SU-DHL-6 (cell line): ENCODE measurements at regions not wholly inside any gene's neighbourhood (a gene's known extent, or its start where the extent isn't known, plus 50 kb on each side); places are given as distances from the start of the nearest gene placed in this dataset.
"Not testable (repeated sequence)": the region's sequence is repeated elsewhere in the genome, so short reads cannot be mapped to it uniquely, and the experiment has no call there.

Experiments used
- H2AFZ ChIP-seq: fragments of 200-600 bp; sonication (generic); 2 replicates; pipeline ENCODE4 v1.6.1; 2014; ENCODE audit warnings: low read depth, mild to moderate bottlenecking, moderate library complexity, mixed read lengths, antibody characterized with exemption, low read length; ENCODE audit not compliant: severe bottlenecking
- H3F3A ChIP-seq: fragments of 200-600 bp; shearing (Covaris generic); 2 replicates; pipeline ENCODE4 v1.6.0; 2016; ENCODE audit warnings: antibody characterized with exemption, mild to moderate bottlenecking; ENCODE audit not compliant: insufficient read depth
- H3K27ac ChIP-seq: fragments of 200-600 bp; sonication (generic); 2 replicates; pipeline ENCODE4 v1.5.1; 2016; ENCODE audit warnings: low read depth, mild to moderate bottlenecking, low read length, moderate library complexity, mixed read lengths
- H3K27me3 ChIP-seq: fragments of 200-600 bp; sonication (generic), shearing (Covaris generic); 2 replicates; pipeline ENCODE4 v1.6.0; 2014; ENCODE audit warnings: mild to moderate bottlenecking, low read length
- H3K36me3 ChIP-seq: fragments of 200-600 bp; sonication (generic); 2 replicates; pipeline ENCODE4 v1.6.1; 2014; ENCODE audit warnings: mild to moderate bottlenecking, low read length, mixed read lengths
- H3K4me2 ChIP-seq: fragments of 300-600, 200-600 bp; shearing (Covaris generic), sonication (generic); 2 replicates; pipeline ENCODE4 v1.6.0; 2014; ENCODE audit warnings: low read length, low read depth, mild to moderate bottlenecking; ENCODE audit not compliant: poor library complexity, severe bottlenecking
- H3K4me3 ChIP-seq: fragments of 200-600 bp; sonication (generic); 2 replicates; pipeline ENCODE4 v1.5.1; 2014; ENCODE audit warnings: antibody characterized with exemption, low read length, mild to moderate bottlenecking, mixed read lengths; ENCODE audit not compliant: insufficient read depth, poor library complexity, severe bottlenecking
- H3K79me2 ChIP-seq: fragments of 200-600 bp; sonication (generic); 2 replicates; pipeline ENCODE4 v1.6.1; 2014; ENCODE audit warnings: mild to moderate bottlenecking, low read length, moderate library complexity; ENCODE audit not compliant: insufficient read depth
- H3K9ac ChIP-seq: fragments of 200-600 bp; sonication (generic); 2 replicates; pipeline ENCODE4 v1.7.0; 2014; ENCODE audit warnings: mild to moderate bottlenecking, low read length
- H3K9me2 ChIP-seq: fragments of 200-600 bp; sonication (generic); replicated peaks from 2 replicates; pipeline ENCODE4 v1.6.1; 2014; ENCODE audit warnings: low read length; ENCODE audit not compliant: insufficient read depth
- H3K9me3 ChIP-seq: fragments of 200-600 bp; sonication (generic); 2 replicates; pipeline ENCODE4 v1.6.1; 2014; ENCODE audit warnings: low read length, mixed read lengths; ENCODE audit not compliant: insufficient read depth
- H4K20me1 ChIP-seq: fragments of 200-600 bp; sonication (generic); 2 replicates; pipeline ENCODE4 v1.6.1; 2014; ENCODE audit warnings: low read depth, mild to moderate bottlenecking, antibody characterized with exemption, low read length, moderate library complexity, mixed read lengths
- CTCF ChIP-seq: fragments of 200-600 bp; sonication (generic); IDR thresholded peaks from one replicate; pipeline ENCODE4 v1.5.1; 2017; ENCODE audit warnings: antibody characterized with exemption, mild to moderate bottlenecking, low read length, moderate library complexity; ENCODE audit not compliant: insufficient read depth, poor library complexity, severe bottlenecking
- EZH2phosphoT487 ChIP-seq: fragments of 200-600 bp; sonication (generic), shearing (Covaris generic); conservative IDR thresholded peaks from 2 replicates; pipeline ENCODE4 v1.6.1; 2018; ENCODE audit warnings: mild to moderate bottlenecking, antibody characterized with exemption, low read length, moderate library complexity, mixed read lengths

DNA sequence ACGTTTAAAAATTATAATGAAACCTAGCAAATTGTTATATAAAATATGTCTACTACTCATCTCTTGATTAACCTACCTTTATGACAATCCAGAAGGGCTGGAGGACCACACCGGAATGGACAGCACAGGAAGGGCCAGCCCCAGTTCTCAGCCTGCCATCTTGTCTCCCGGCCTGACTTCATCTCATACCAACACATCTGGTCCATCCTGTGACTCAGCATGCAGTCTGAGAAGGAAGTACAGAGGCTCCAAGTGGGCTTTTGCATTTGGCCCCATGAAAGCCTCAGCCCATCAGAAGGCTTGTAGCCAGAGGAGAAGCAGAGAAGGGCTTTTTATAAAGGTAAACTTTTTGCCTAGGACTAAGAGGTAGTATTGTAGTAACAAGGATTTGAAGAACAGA lies 436.6 kb downstream of the MRPL39 start:
- no peaks in the 10 kb centered on the region for H3F3A ChIP-seq
- no peak overlapping the region for H3K27ac ChIP-seq
- H3K36me3 ChIP-seq = peaks cover 2% of the 10 kb centered on the region; the same call in 1 of the 2 replicates
- no peaks in the 10 kb centered on the region for H4K20me1 ChIP-seq
- TF ChIP-seq EZH2phosphoT487 (no peak), CTCF (no peak)
- no peaks in the 10 kb centered on the region for H3K9me2 ChIP-seq
- no peak overlapping the region for H2AFZ ChIP-seq
- no peak overlapping the region for H3K4me3 ChIP-seq
- no peaks in the 10 kb centered on the region for H3K79me2 ChIP-seq
- H3K9me3 ChIP-seq = peaks cover 10% of the 10 kb centered on the region; the same call in 1 of the 2 replicates
- no peak overlapping the region for H3K4me2 ChIP-seq
- no peak overlapping the region for H3K9ac ChIP-seq
- H3K27me3 ChIP-seq = no peaks in the 10 kb centered on the region

DNA sequence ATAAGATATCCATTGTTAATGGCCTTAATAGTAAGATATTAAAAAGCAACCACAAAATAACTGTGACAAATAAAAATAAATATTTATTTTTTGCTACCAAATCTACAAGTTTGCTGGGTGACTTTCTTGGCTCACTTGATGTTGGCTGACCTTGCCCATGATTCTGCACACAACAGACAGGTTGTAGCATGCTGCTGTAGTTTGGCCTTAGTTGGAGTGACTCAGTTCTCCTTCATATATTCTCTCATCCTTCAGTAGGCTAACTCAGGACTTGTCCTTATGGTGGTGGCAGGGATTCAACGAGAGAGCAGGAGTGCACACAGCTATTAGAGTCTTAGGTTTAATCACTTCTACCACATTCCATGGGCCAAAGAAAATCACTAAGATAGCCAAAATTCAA lies 437.9 kb downstream of the MRPL39 start:
- Histone ChIP-seq H3K79me2 (no peaks in the 10 kb centered on the region), H3K36me3 (peaks cover 2% of the 10 kb centered on the region; the same call in 1 of the 2 replicates), H3K4me3 (no peak overlapping the region), H3K9me3 (peaks cover 10% of the 10 kb centered on the region; the same call in 1 of the 2 replicates), H3K27me3 (no peaks in the 10 kb centered on the region), H3K9ac (no peak overlapping the region), H3K9me2 (no peaks in the 10 kb centered on the region), H3F3A (no peaks in the 10 kb centered on the region), H2AFZ (no peak overlapping the region), H3K27ac (no peak overlapping the region), H4K20me1 (no peaks in the 10 kb centered on the region), H3K4me2 (no peak overlapping the region)
- TF ChIP-seq CTCF (no peak), EZH2phosphoT487 (no peak)

DNA sequence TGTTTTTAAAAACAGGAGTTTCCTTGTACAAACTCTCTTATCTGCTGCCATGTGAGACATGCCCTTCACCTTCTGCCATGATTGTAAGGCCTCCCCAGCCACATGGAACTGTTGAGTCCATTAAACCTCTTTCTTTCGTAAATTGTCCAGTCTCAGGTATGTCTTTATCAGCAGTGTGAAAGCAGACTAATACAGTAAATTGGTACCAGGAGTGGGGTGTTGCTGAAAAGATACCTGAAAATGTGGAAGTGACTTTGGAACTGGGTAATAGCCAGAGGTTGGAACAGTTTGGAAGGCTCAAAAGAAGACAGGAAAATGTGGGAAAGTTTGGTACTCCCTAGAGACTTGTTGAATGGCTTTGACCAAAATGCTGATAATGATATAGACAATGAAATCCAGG lies 440.4 kb downstream of the MRPL39 start:
- H3K4me3 ChIP-seq, H3K9ac ChIP-seq, H2AFZ ChIP-seq, H3K79me2 ChIP-seq, H3K27ac ChIP-seq, H3K27me3 ChIP-seq, H3K9me2 ChIP-seq, H3F3A ChIP-seq, H3K36me3 ChIP-seq, H4K20me1 ChIP-seq, H3K4me2 ChIP-seq: not testable (repeated sequence)
- peaks cover 10% of the 10 kb centered on the region; the same call in 1 of the 2 replicates for H3K9me3 ChIP-seq

GRCh38 chr21:25161571-25161970 lies 445.7 kb downstream of the MRPL39 start:
- H2AFZ ChIP-seq = no peak overlapping the region
- H3K9me2 ChIP-seq = no peaks in the 10 kb centered on the region
- no peak overlapping the region for H3K4me2 ChIP-seq
- H3K36me3 ChIP-seq = peaks cover 2% of the 10 kb centered on the region; the same call in 1 of the 2 replicates
- no peak overlapping the region for H3K9ac ChIP-seq
- H3K4me3 ChIP-seq = no peak overlapping the region
- H3K79me2 ChIP-seq = no peaks in the 10 kb centered on the region
- no peaks in the 10 kb centered on the region for H4K20me1 ChIP-seq
- H3K27ac ChIP-seq = no peak overlapping the region
- H3K27me3 ChIP-seq = no peaks in the 10 kb centered on the region
- H3F3A ChIP-seq = no peaks in the 10 kb centered on the region
- peaks cover 6% of the 10 kb centered on the region; the same call in 1 of the 2 replicates for H3K9me3 ChIP-seq
- TF ChIP-seq CTCF (no peak), EZH2phosphoT487 (no peak)

DNA sequence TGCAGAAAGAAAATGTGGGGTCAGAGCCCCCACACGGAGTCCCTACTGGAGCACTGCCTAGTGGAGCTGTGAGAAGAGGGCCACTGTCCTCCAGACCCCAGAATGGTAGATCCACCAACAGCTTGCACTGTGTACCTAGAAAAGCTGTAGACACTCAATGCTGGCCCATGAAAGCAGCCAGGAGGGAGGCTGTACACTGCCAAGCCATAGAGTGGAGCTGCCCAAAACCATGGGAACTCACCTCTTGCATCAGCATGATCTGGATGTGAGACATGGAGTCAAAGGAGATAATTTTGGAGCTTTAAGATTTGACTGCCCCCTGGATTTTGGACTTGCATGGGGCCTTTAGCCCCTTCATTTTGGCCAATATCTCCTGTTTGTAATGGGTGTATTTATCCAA lies 452.3 kb downstream of the MRPL39 start:
- H3K4me2 ChIP-seq, H3F3A ChIP-seq, H3K27ac ChIP-seq, H3K27me3 ChIP-seq, H2AFZ ChIP-seq, H3K79me2 ChIP-seq, H3K9me3 ChIP-seq, H3K4me3 ChIP-seq, H3K9ac ChIP-seq, H3K9me2 ChIP-seq, H4K20me1 ChIP-seq, H3K36me3 ChIP-seq: not testable (repeated sequence)
